Smooth muscle cell (in vitro differentiated cells): ENCODE measurements at regions not wholly inside any gene's neighbourhood (a gene's known extent, or its start where the extent isn't known, plus 50 kb on each side); places are given as distances from the start of the nearest gene placed in this dataset.
A peak's percentile ranks its signal among the peaks of the same experiment; 100 is the strongest.

ENCODE experiments used
- DNase-seq: peaks from one replicate; lab custom pipeline; 2025; ENCODE audit not compliant: unreplicated experiment; lab: John Stamatoyannopoulos, UW
- H2AFZ ChIP-seq: fragments of 200-600 bp; sonication (generic); 2 replicates; pipeline ENCODE4 v1.6.0; 2016; ENCODE audit warnings: antibody characterized with exemption, low read depth, mild to moderate bottlenecking
- H3F3A ChIP-seq: fragments of 200-600 bp; sonication (generic); 2 replicates; pipeline ENCODE4 v1.6.0; 2017; ENCODE audit warnings: antibody characterized with exemption, low read depth
- H3K27ac ChIP-seq: fragments of 200-600 bp; sonication (generic); 2 replicates; pipeline ENCODE4 v1.5.1; 2016; ENCODE audit warnings: low read depth, mild to moderate bottlenecking
- H3K27me3 ChIP-seq: fragments of 200-600 bp; sonication (generic); 2 replicates; pipeline ENCODE4 v1.6.1; 2016; ENCODE audit warnings: low read depth, mild to moderate bottlenecking
- H3K36me3 ChIP-seq: fragments of 200-600 bp; sonication (generic); 2 replicates; pipeline ENCODE4 v1.5.1; 2016; ENCODE audit warnings: low read depth
- H3K4me1 ChIP-seq: fragments of 200-600 bp; sonication (generic); 2 replicates; pipeline ENCODE4 v1.5.1; 2016; ENCODE audit warnings: low read depth
- H3K4me2 ChIP-seq: fragments of 200-600 bp; sonication (generic); 2 replicates; pipeline ENCODE4 v1.6.0; 2016; ENCODE audit warnings: mild to moderate bottlenecking
- H3K4me3 ChIP-seq: fragments of 200-600 bp; sonication (generic); 2 replicates; pipeline ENCODE4 v1.5.1; 2016; ENCODE audit warnings: mild to moderate bottlenecking
- H3K79me2 ChIP-seq: fragments of 200-600 bp; sonication (generic); 2 replicates; pipeline ENCODE4 v1.6.0; 2016; ENCODE audit warnings: low read depth, mild to moderate bottlenecking
- H3K9ac ChIP-seq: fragments of 200-600 bp; sonication (generic); 2 replicates; pipeline ENCODE4 v1.6.0; 2016; ENCODE audit warnings: low read depth
- H3K9me3 ChIP-seq: fragments of 200-600 bp; sonication (generic); replicated peaks from 2 replicates; pipeline ENCODE4 v1.5.1; 2016; ENCODE audit warnings: low read depth
- H4K20me1 ChIP-seq: fragments of 200-600 bp; sonication (generic); 2 replicates; pipeline ENCODE4 v1.6.0; 2016; ENCODE audit warnings: low read depth
- CTCF ChIP-seq: fragments of 200-600 bp; sonication (generic); IDR thresholded peaks from 2 replicates; pipeline ENCODE4 v1.5.1; 2017; ENCODE audit warnings: borderline replicate concordance, mild to moderate bottlenecking, antibody characterized with exemption; ENCODE audit not compliant: insufficient read depth, poor library complexity, severe bottlenecking
- WGBS: methylation state at CpG from one replicate; pipeline ENCODE4 v1.1.7; 2016; ENCODE audit warnings: low lambda C conversion rate; 5-methylcytosine and 5-hydroxymethylcytosine counted together

- no peak for DNase-seq
- no peak overlapping the region for H3K4me2 ChIP-seq
Observed at GRCh38 chr15:35288580-35288979, 203.5 kb upstream of the NANOGP8 start.

GRCh38 chr15:35286721-35287120 lies 201.6 kb upstream of the NANOGP8 start:
- Histone ChIP-seq H3K9me3 (no peaks in the 10 kb centered on the region), H2AFZ (no peak overlapping the region), H3K36me3 (no peaks in the 10 kb centered on the region), H3K4me2 (no peak overlapping the region), H3K9ac (no peak overlapping the region), H4K20me1 (no peaks in the 10 kb centered on the region), H3K27ac (no peak overlapping the region), H3K79me2 (no peaks in the 10 kb centered on the region), H3K27me3 (no peaks in the 10 kb centered on the region), H3K4me3 (no peak overlapping the region), H3F3A (no peaks in the 10 kb centered on the region), H3K4me1 (peaks cover 3% of the 10 kb centered on the region)
- WGBS = 76% methylated on average over 2 of the region's 2 CpGs
- DNase-seq = no peak
- no peak for TF ChIP-seq CTCF

More at GRCh38 chr15:35288580-35288979, 203.5 kb upstream of the NANOGP8 start:
- Histone ChIP-seq H3K27ac (no peak overlapping the region), H4K20me1 (no peaks in the 10 kb centered on the region), H3K27me3 (no peaks in the 10 kb centered on the region), H3K9me3 (no peaks in the 10 kb centered on the region), H3K4me1 (peaks cover 7% of the 10 kb centered on the region), H3K79me2 (no peaks in the 10 kb centered on the region), H3F3A (no peaks in the 10 kb centered on the region), H3K9ac (no peak overlapping the region), H3K36me3 (no peaks in the 10 kb centered on the region), H3K4me3 (no peak overlapping the region), H2AFZ (peak overlapping the region; percentile 36)
- TF ChIP-seq CTCF = no peak
- WGBS = 86% methylated on average over 3 of the region's 3 CpGs

GRCh38 chr15:35282965-35283496 lies 197.9 kb upstream of the NANOGP8 start:
- Histone ChIP-seq H3K9me3 (no peaks in the 10 kb centered on the region), H3K36me3 (no peaks in the 10 kb centered on the region), H3K27ac (no peak overlapping the region), H3K4me1 (no peaks in the 10 kb centered on the region), H3K79me2 (no peaks in the 10 kb centered on the region), H4K20me1 (no peaks in the 10 kb centered on the region), H2AFZ (no peak overlapping the region), H3K4me3 (no peak overlapping the region), H3F3A (no peaks in the 10 kb centered on the region), H3K27me3 (no peaks in the 10 kb centered on the region), H3K9ac (no peak overlapping the region), H3K4me2 (no peak overlapping the region)
- 94% methylated on average over 3 of the region's 3 CpGs for WGBS
- TF ChIP-seq CTCF = no peak
- DNase-seq = no peak

- no peak for DNase-seq
- H3K79me2 ChIP-seq = no peaks in the 10 kb centered on the region
- H3K4me2 ChIP-seq = no peak overlapping the region
- H3K27ac ChIP-seq = no peak overlapping the region
- no peak overlapping the region for H2AFZ ChIP-seq
- TF ChIP-seq CTCF = no peak
- no peaks in the 10 kb centered on the region for H3K36me3 ChIP-seq
- H3K27me3 ChIP-seq = no peaks in the 10 kb centered on the region
- H3K4me1 ChIP-seq = no peaks in the 10 kb centered on the region
- no peaks in the 10 kb centered on the region for H3F3A ChIP-seq
- H3K4me3 ChIP-seq = no peak overlapping the region
- H3K9ac ChIP-seq = no peak overlapping the region
- 67% methylated on average over 1 of the region's 1 CpG for WGBS
- peaks cover 4% of the 10 kb centered on the region for H3K9me3 ChIP-seq
- no peaks in the 10 kb centered on the region for H4K20me1 ChIP-seq
Observed at GRCh38 chr15:35281515-35281914, 196.4 kb upstream of the NANOGP8 start.
